H1 (cell line): ENCODE measurements at regions not wholly inside any gene's neighbourhood (a gene's known extent, or its start where the extent isn't known, plus 50 kb on each side); places are given as distances from the start of the nearest gene placed in this dataset.

ENCODE experiments used
- USF2 ChIP-seq: IDR thresholded peaks from 2 replicates; pipeline ENCODE4 v1.6.1; 2011; ENCODE audit warnings: low read length, improper control_type of control experiment

- no peak for TF ChIP-seq USF2
These were observed 311.6 kb downstream of the MSX2 start (continued) for GRCh38 chr5:175035882-175036533.
